Gastroesophageal sphincter (tissue), 4 donors: ENCODE measurements at regions not wholly inside any gene's neighbourhood (a gene's known extent, or its start where the extent isn't known, plus 50 kb on each side); places are given as distances from the start of the nearest gene placed in this dataset.

Source experiments
- ATAC-seq: fragments of 150-250 bp; one replicate; pipeline ENCODE4 v1.9.1; 2016; ENCODE audit warnings: mild to moderate bottlenecking, moderate library complexity
- H3K27ac ChIP-seq, 4 donors: fragments of 200-600 bp; sonication (generic) in 3 of 4; 1 replicate in 3 of 4; 2 replicates in 1 of 4; pipeline ENCODE4 v1.5.1; 2016 to 2019
- H3K27me3 ChIP-seq: fragments of 200-600 bp; sonication (generic); one replicate; pipeline ENCODE4 v1.5.1; 2019
- H3K36me3 ChIP-seq, 2 donors: fragments of 200-600 bp; sonication (generic); one replicate each; pipeline ENCODE4 v1.5.1; 2019; ENCODE audit warnings: control low read depth in 1 of 2
- H3K4me1 ChIP-seq, 3 donors: fragments of 200-600 bp; sonication (generic); 1 replicate in 2 of 3; 2 replicates in 1 of 3; pipeline ENCODE4 v1.5.1; 2016 to 2019; ENCODE audit warnings: control low read depth in 2 of 3
- H3K4me3 ChIP-seq, 2 donors: fragments of 200-600 bp; sonication (generic); one replicate each; pipeline ENCODE4 v1.5.1; 2019; ENCODE audit warnings: mild to moderate bottlenecking in 1 of 2, moderate library complexity in 1 of 2
- H3K9me3 ChIP-seq, 3 donors: fragments of 200-600 bp; sonication (generic); one replicate each; pipeline ENCODE4 v1.5.1; 2017 to 2019; ENCODE audit warnings: control low read depth in 2 of 3
- CTCF ChIP-seq, 4 experiments: fragments of 200-600 bp in 2 of 4; fragments of 450-650 bp in 2 of 4; sonication (generic) in 1 of 4; IDR thresholded peaks; one replicate each; pipeline ENCODE4 v1.5.1; 2017 to 2019; ENCODE audit warnings: antibody characterized with exemption in 4 of 4, mild to moderate bottlenecking in 2 of 4, moderate library complexity in 2 of 4
- EP300 ChIP-seq: sonication (generic); formaldehyde crosslinking; IDR thresholded peaks from one replicate; pipeline ENCODE4 v1.6.1; 2017; ENCODE audit warnings: antibody characterized with exemption, mild to moderate bottlenecking
- POLR2A ChIP-seq, 2 donors: fragments of 450-650 bp; IDR thresholded peaks; one replicate each; pipeline ENCODE4 v1.6.1; 2017; ENCODE audit warnings: antibody characterized with exemption in 2 of 2, mild to moderate bottlenecking in 2 of 2, moderate library complexity in 1 of 2
- POLR2AphosphoS5 ChIP-seq: sonication (generic); formaldehyde crosslinking; IDR thresholded peaks from one replicate; pipeline ENCODE4 v1.6.1; 2017; ENCODE audit warnings: antibody characterized with exemption
- WGBS, 2 donors: methylation state at CpG; one replicate each; pipeline ENCODE4 v1.1.5; 2018; ENCODE audit warnings: low coverage in 1 of 2; 5-methylcytosine and 5-hydroxymethylcytosine counted together

DNA sequence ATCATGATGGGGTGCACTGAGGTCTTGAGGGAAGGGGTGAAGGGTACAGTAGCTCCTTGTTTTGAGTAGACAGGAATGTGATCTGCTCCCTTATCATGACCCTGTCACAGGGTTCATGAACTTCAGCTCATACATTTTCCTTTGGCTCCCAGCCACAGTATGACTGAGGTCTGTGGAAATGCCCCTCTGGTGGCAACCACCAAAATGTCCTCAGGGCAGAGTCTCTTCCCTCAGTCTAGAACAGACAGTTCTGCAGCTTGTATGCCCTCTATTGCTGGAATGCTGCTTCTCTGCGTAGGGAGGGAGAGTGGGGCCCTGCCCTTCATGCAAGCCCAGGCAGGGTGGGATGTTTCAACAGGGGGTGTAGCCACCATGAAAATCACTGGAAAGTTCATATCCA, 53.8 kb upstream of the SNCAIP start:
- H3K27ac ChIP-seq: no peak overlapping the region
- TF ChIP-seq POLR2A (IDR thresholded peaks at IDR 0.05) (no peak), EP300 (no peak), POLR2AphosphoS5 (no peak), CTCF (IDR thresholded peaks at IDR 0.05) (no peak)
- no peaks in the 10 kb centered on the region for H3K36me3 ChIP-seq
- no peaks in the 10 kb centered on the region for H3K27me3 ChIP-seq
- H3K9me3 ChIP-seq: peaks cover 0 to 19% (median 0%) of the 10 kb centered on the region in 3 donors
- no CpG with 5 or more reads among the region's 1 CpG for WGBS, 2 donors
- H3K4me1 ChIP-seq: no peaks in the 10 kb centered on the region
- no peak overlapping the region for H3K4me3 ChIP-seq
- no peak for ATAC-seq

GRCh38 chr5:122258840-122259239, 53.2 kb upstream of the SNCAIP start:
- 100% methylated on average over 1 of the region's 1 CpG for WGBS, 2 donors
- H3K4me3 ChIP-seq: no peak overlapping the region
- no peak for ATAC-seq
- no peaks in the 10 kb centered on the region for H3K4me1 ChIP-seq
- H3K9me3 ChIP-seq: peaks cover 0 to 19% (median 0%) of the 10 kb centered on the region in 3 donors
- H3K27ac ChIP-seq: no peak overlapping the region
- H3K36me3 ChIP-seq: no peaks in the 10 kb centered on the region
- TF ChIP-seq CTCF (IDR thresholded peaks at IDR 0.05) (no peak), POLR2A (IDR thresholded peaks at IDR 0.05) (no peak), POLR2AphosphoS5 (no peak), EP300 (no peak)
- no peaks in the 10 kb centered on the region for H3K27me3 ChIP-seq

DNA sequence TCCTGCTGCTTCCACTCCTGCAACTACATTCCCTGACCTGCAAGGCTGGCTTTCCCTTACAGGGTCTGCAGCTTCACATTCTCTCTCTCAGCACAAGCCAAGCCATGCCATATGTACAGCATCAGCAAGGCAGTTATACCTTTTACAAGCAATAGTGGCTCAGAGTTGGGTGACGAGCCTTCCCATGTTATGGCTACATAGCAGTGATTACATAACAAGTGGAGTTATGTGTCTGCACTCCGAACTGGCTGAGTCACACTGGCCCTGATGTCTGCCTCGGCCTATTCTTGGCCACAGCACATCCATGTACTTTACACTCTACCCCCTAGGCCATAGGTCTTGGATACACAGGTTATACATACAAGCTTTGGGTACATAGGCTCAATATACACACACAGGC, 52.0 kb upstream of the SNCAIP start:
- peak; percentile 60 for ATAC-seq
- H3K27ac ChIP-seq: no peak overlapping the region
- H3K4me3 ChIP-seq: no peak overlapping the region
- H3K27me3 ChIP-seq: no peaks in the 10 kb centered on the region
- WGBS, 2 donors: 30% methylated on average over 3 of the region's 3 CpGs; no CpG with 5 or more reads in 1 of the 2 donors
- TF ChIP-seq CTCF (IDR thresholded peaks at IDR 0.05) (no peak), POLR2AphosphoS5 (no peak), POLR2A (IDR thresholded peaks at IDR 0.05) (no peak), EP300 (no peak)
- H3K4me1 ChIP-seq: no peaks in the 10 kb centered on the region
- peaks cover 0 to 19% (median 0%) of the 10 kb centered on the region in 3 donors for H3K9me3 ChIP-seq
- no peaks in the 10 kb centered on the region for H3K36me3 ChIP-seq

GRCh38 chr5:122262103-122262502, 49.9 kb upstream of the SNCAIP start:
- Histone ChIP-seq H3K9me3 (peaks cover 0 to 3% (median 0%) of the 10 kb centered on the region in 3 donors), H3K27me3 (no peaks in the 10 kb centered on the region), H3K36me3 (no peaks in the 10 kb centered on the region), H3K4me3 (no peak overlapping the region), H3K27ac (no peak overlapping the region), H3K4me1 (no peaks in the 10 kb centered on the region)
- whole genome bisulfite sequencing, 2 donors: 33 to 75% methylated on average over 1 of the region's 1 CpG
- ATAC-seq: no peak
- no peak for TF ChIP-seq POLR2AphosphoS5
- no peak for TF ChIP-seq POLR2A (IDR thresholded peaks at IDR 0.05)
- no peak for TF ChIP-seq CTCF (IDR thresholded peaks at IDR 0.05)
- TF ChIP-seq EP300: no peak
